CD4-positive, alpha-beta T cell treated with Interleukin-15 for 4 hours (primary cell): ENCODE measurements at regions not wholly inside any gene's neighbourhood (a gene's known extent, or its start where the extent isn't known, plus 50 kb on each side); places are given as distances from the start of the nearest gene placed in this dataset.

Experiments used
- DNase-seq: peaks from one replicate; pipeline ENCODE4 v3.0.0-alpha.2; 2020; ENCODE audit warnings: low spot score

DNA sequence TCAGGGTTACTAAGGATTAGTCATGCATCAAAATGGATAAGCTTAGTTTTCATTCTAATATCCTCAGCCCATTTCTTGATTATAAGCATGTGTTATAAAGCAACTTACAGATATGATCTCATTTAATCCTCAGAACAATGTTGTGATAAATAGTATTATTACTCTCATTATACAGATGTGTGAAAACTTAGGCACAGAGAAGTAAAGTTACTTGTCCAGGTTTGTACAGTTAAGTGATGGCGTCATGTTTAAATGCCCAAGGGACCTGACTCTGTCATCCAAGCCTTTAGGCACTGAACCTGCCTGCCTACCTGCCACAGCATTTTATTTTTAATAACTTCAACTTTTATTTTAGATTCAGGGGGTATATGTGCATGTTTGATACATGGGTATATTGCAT is 472.9 kb upstream of the SEMA6D start:
- DNase-seq: no peak

GRCh38 chr15:47246317-47246716 is 471.0 kb upstream of the SEMA6D start:
- no peak for DNase-seq

DNA sequence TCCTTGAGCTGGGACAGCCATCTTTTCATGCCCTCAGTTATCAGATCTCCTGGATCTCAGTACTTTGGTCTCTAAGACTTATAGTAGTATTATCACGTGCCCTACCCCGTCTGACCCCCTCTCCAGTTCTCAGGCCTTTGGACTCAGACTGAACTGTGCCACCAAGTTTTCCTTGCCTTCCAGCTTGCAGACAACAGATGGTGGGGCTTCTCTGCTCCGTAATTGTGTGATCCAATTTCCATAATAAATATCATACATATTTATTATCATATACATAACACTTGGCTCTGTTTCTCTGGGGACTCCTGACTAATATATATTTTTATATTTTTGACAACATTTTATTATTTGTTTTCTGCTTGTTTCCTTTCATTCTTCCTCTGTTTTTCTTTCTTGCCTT is 458.8 kb upstream of the SEMA6D start:
- no peak for DNase-seq

DNA sequence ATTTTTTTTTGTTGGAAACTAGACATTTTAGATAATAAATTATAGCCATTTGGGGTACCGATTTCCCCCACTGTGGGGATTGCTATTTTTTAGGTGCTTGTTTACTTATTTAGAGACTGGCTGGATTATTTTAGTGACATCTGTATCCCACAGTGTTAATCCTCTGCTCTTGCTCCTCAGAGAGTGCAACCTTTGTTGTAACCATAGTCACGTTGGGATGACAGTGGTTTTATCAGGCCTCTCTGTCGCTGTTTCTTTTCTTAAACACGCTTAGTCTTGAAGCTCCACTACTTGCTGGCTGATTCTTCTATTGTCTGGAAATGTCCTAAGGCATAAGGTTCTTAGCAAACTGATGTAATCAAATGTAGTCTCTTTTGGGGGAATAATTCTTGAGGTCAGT is 451.6 kb upstream of the SEMA6D start:
- no peak for DNase-seq

GRCh38 chr15:47266566-47266965 is 450.7 kb upstream of the SEMA6D start:
- DNase-seq: no peak

- DNase-seq: no peak
Observed at GRCh38 chr15:47273864-47274263, 443.4 kb upstream of the SEMA6D start.

GRCh38 chr15:47283246-47283645 is 434.1 kb upstream of the SEMA6D start:
- no peak for DNase-seq

GRCh38 chr15:47288794-47289193 is 428.5 kb upstream of the SEMA6D start:
- no peak for DNase-seq

GRCh38 chr15:47289656-47290055 is 427.6 kb upstream of the SEMA6D start:
- DNase-seq: no peak

DNA sequence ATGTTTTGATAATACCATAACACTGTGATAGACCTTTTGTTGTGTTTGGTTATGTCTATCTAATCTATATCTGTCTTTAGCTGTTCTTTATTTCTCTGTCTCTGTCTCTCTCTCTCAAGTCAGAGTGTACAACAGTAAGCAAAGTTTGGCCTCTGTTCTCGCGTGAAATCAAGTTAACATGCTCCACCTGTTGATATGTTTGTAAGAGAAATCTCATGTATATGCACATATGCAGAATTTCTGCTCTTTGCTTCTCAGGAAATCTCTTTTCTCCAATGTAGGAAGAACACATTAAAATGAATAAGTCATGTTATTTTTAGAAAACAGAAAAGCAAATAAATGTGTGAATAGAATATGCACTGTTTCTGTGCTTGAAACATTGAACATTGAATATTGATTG is 425.5 kb upstream of the SEMA6D start:
- no peak for DNase-seq

- DNase-seq: no peak
Observed at GRCh38 chr15:47292638-47293190, 424.6 kb upstream of the SEMA6D start.

DNA sequence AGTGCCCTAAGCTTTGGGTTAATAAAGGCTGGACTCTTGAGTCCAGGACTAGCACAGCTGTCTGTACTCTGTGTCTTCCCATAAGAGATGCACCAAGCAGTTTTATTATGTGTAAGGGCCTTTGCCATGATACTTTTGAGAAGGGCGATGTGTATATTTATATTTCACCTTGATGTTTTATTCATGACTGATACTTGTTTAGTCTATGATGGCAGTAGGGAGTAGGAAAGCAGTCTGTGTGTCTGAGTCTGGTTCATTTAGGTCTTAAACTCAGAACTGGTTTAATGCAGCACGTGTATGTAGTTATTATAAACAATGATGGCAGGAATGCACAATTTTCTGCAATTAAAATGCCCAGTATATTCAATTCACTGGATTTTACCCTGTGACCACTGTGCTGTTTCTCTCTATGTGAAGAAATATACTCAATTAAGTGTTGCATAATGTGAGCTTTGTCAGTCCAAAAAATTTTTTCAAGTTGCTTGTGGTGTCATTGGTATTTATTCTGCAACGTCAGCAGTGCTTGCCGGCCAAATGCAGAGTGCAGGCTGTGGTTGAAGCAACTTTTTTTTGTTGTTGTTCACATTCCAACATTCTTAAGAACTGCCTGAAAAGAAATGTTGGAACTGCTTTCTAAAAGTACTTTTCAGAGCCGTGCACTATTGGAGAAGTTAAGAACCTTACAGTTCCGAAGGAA is 423.7 kb upstream of the SEMA6D start:
- DNase-seq: no peak

DNA sequence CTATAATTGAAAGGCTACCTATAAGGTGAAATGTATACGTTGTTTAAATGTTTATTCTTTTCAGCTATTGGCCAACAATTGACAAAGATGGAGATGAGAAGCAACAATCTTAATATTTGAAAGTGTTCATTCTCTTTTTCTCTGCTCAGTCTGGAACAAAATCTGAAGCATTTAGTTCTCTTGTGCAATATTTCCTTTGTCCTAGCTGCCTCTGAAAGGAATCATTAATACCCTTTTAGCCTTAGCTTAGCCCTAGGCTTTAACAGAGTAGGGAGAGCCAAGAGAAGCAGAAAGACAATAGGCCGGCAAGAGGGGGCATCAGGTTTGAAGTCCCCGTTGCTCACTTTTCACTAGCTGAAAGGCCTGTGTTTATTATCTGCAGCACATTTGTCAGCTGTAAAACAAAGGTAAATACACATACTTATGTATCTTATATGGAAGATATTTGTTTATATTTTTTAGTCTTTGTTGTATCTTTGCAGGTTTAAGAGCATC is 422.5 kb upstream of the SEMA6D start:
- no peak for DNase-seq

GRCh38 chr15:47296881-47297280 is 420.4 kb upstream of the SEMA6D start:
- DNase-seq: no peak

DNA sequence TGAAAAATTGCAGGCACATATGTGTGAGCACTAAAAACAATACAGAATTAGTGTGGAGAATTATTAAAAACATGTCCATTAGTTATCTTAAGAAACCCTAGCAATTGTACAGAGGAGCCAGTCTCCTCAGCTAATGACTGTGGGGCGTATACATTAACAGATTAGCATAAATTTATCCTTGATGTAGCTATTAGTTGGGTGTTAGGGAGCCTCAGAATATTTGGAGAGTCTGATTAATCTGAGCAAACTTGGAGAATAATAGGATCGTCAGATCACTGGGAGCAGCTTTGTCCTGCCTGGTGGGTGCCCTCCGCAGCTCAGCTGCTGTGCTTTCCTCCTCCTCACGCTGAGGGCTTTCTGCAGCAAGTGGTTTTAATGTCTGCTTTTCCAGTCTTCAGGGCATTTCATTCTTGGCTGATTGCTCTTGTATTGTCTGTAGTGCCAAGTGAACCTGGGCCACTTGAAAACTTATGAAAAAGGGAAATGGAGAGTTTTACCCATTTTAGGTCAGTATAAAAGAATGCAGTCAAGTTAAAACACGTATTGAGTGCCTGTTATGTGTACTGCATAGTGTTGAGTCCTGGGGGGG is 417.4 kb upstream of the SEMA6D start:
- no peak for DNase-seq

DNA sequence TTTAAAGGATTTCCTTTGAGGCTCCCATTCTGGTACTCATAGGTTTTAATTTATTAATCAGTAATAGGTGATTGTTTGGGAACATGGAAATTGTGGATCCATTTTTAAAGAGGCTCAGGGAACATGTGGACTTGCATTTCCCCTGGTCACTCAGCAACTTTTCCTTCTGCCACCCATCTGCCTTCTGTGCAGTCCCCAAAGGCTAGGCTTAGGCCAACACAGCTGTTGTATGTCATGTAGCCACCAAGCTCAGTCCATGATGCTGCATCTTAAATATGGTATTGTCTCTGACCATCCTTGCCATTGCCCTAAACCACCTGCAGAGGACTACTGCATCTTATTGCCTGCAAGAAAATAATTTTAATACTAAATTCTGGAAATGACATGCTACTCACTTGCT is 416.7 kb upstream of the SEMA6D start:
- DNase-seq: no peak

- DNase-seq: no peak
Observed at GRCh38 chr15:47301481-47301880, 415.8 kb upstream of the SEMA6D start.

DNA sequence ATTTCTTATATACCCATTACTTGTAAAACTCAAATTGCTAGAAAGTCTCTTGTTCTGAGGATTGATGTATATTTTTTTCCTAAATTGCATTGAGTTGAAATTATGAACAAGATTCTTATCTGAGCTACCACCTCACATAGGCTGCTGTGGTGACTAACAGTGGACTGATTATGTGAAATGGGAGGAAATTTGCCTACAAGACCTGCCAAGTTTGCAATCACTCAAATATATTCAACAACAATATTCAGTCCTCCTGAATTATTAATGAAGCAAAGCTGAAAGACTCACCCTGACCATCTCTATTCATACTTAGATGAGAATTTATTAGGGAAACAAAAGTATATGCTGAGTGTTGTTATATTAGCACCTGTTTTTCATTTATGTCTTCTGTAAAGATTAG is 412.6 kb upstream of the SEMA6D start:
- DNase-seq: no peak

GRCh38 chr15:47312161-47312560 is 405.1 kb upstream of the SEMA6D start:
- DNase-seq: no peak

DNA sequence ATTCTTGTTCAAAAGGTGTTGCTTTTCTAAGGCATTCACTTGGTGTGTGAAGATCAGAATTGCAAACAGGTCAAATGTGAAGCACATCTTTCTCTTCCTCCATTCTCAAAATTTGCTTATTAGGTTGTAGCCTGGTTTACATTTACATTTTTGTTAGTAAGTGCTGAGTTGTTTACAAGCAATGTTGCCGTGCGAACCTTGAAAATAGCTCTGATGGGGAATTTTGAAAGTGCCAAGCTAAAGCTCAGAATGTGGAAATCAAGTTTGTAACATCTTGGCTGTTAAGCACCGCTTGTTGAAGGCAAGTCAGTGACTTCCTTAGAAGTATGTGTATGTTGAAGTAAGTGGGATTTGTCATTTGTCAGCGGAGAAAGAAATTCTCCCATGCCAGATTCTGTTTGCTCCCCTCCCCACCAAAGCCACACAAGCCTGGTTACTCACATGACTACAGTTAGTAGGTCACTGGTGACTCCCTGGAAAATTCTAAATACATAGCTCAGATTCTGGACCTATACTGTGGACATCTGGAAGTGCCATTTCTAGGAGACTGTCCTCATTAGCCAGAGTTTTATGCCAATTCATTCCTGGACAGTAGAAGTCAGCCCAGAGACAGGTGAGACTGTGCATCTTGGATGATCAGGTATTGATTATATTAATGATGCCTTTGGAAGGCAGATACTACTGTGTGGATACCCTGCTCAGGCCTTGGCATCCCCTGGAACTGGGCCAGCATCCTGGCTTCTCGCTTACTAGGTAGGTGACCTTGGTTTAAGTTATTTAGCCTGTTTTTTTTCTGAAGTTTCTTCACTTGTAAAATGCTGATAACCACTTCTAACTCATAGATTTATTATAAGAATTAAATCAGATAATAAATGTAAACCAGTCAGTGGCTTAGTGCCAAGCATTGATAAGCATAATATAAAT is 390.6 kb upstream of the SEMA6D start:
- no peak for DNase-seq

- DNase-seq: no peak
Observed at GRCh38 chr15:47331829-47332393, 385.4 kb upstream of the SEMA6D start.

GRCh38 chr15:47332481-47332880 is 384.8 kb upstream of the SEMA6D start:
- no peak for DNase-seq
